Heart left ventricle (tissue), 16 donors: ENCODE measurements at regions not wholly inside any gene's neighbourhood (a gene's known extent, or its start where the extent isn't known, plus 50 kb on each side); places are given as distances from the start of the nearest gene placed in this dataset.
A peak's percentile ranks its signal among the peaks of the same experiment; 100 is the strongest.

Experiments
- ATAC-seq, 4 donors: fragments of 200-7000 bp; cut with Tn5 transposase; one replicate each; pipeline ENCODE4 v1.9.1; 2020 to 2022; ENCODE audit warnings: moderate library complexity in 4 of 4, mild to moderate bottlenecking in 3 of 4, moderate number of reproducible peaks in 1 of 4
- DNase-seq, 5 donors: peaks; one replicate each; pipeline ENCODE4 v3.0.0-alpha.2; 2020
- H3K27ac ChIP-seq, 12 donors: fragments of 200-600 bp; sonication (generic) in 4 of 12; one replicate each; pipeline versions ENCODE4 v1.5.0 to v1.8.0; 2016 to 2022; ENCODE audit warnings: mild to moderate bottlenecking in 2 of 12
- H3K27me3 ChIP-seq, 9 donors: fragments of 200-600 bp; sonication (generic) in 2 of 9; one replicate each; pipeline versions ENCODE4 v1.5.1 to v1.8.0; 2016 to 2022; ENCODE audit warnings: mild to moderate bottlenecking in 3 of 9
- H3K36me3 ChIP-seq, 9 donors: fragments of 200-600 bp; sonication (generic) in 2 of 9; one replicate each; pipeline versions ENCODE4 v1.5.0 to v1.8.0; 2018 to 2022; ENCODE audit warnings: mild to moderate bottlenecking in 2 of 9
- H3K4me1 ChIP-seq, 12 donors: fragments of 200-600 bp; sonication (generic) in 4 of 12; one replicate each; pipeline versions ENCODE4 v1.5.0 to v1.8.0; 2016 to 2022; ENCODE audit warnings: mild to moderate bottlenecking in 3 of 12
- H3K4me3 ChIP-seq, 12 donors: fragments of 200-600 bp; sonication (generic) in 4 of 12; one replicate each; pipeline versions ENCODE4 v1.5.0 to v1.8.0; 2017 to 2022; ENCODE audit warnings: mild to moderate bottlenecking in 9 of 12, moderate library complexity in 4 of 12
- H3K9me3 ChIP-seq, 12 donors: fragments of 200-600 bp; sonication (generic) in 4 of 12; one replicate each; pipeline versions ENCODE4 v1.5.0 to v1.8.0; 2016 to 2022; ENCODE audit warnings: mild to moderate bottlenecking in 1 of 12
- POLR2A ChIP-seq, 2 donors: fragments of 450-650 bp; IDR thresholded peaks; one replicate each; pipeline ENCODE4 v1.6.1; 2017; ENCODE audit warnings: antibody characterized with exemption in 2 of 2, mild to moderate bottlenecking in 2 of 2, moderate library complexity in 2 of 2
- WGBS, 4 donors: extraction: QIAGEN DNeasy Blood & Tissue Kit in 2 of 4; methylation state at CpG; one replicate each; pipeline versions ENCODE4 v1.1.5 to v1.1.7; 2013 to 2018; 5-methylcytosine and 5-hydroxymethylcytosine counted together
- intact Hi-C, 10 donors: fragments of 100-400 bp; cut with DNase I; formaldehyde crosslinking; loops; one replicate each; pipeline versions ENCODE4 v1.11.1 to v1.14.2; 2022
- TF ChIP-seq, protein P1 (sequence below), 12 donors: fragments of 200-600 bp; sonication (generic) in 4 of 12; IDR thresholded peaks; one replicate each; pipeline versions ENCODE4 v1.5.0 to v1.8.0; 2018 to 2022; ENCODE audit warnings: antibody characterized with exemption in 12 of 12, mild to moderate bottlenecking in 5 of 12
- donor health status: ischemic (EF 13 %, LVEDD 7.1; RV severe dilation, severe dysfunction).
- donor health status: healthy with polysubstance abuse.
- donor health status: DM: no; HTN: yes; CAD: no.
- donor health status: DM: no; HTN: no; CAD: no.
- donor health status: ischemic (EF 25% LVEDD 6.9; RV normal size, moderate dysfunction).
- donor health status: ischemic (EF 25% LVEDD 5.7; RV mildly dilated, moderate dysfunction).
- donor health status: healthy.
- donor health status: DM: yes; HTN: yes; CAD: no.
- donor health status: ischemic (EF 35%, LVEDD 5.7; RV mildly dilated, moderate dysfunction).
- donor health status: nonischemic (EF 11% LVEDD 7.7; RV severe dilation, severe dysfunction).
- donor health status: DM: yes; HTN: yes; CAD: no.
- donor health status: PGD.
- donor health status: ischemic (EF 29% LVEDD 5.4; RV normal size, mild dysfunction).
- donor health status: nonischemic (EF 23%, LVEDD 6.1; RV moderate dilation, normal function).

DNA sequence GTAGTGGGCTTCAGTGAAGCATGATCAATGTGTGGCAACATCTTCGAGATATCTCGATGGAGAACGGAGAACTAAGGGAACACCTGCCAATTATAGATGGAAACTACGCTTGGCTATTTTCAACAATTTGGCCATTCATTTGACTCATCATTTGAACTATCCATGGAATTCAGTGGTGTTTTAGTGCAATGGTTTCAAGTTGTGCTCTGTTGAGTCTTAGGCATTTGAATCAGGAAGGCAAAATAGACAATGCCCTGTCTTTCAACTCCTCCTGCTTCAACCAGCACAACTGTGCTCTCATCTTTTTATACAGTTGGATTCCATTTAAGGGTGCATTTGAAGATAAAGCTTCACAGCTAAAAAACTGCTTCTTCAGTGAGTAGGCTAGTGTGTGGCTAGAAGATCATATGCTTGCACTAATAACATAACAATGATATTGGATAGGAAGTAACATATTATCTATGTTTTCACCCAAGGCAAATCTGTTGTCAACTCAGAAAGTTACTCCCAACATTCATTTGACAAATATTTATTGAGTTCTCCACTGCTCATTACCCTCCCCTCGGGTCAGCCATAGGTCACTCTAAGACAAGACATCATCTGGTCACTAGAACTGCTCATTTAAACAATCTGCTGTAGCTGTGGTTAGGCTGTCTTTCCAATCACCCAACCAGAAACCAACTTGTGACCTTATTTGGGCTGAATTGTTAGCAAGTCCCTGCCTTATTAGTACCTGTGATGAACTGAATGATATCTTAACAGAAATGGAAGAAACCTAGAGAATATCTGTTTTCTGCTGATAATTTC lies 314.1 kb upstream of the SP4 start:
- Histone ChIP-seq H3K9me3 (no peaks in the 10 kb centered on the region), H3K4me3 (no peak overlapping the region), H3K27me3 (peaks cover 0 to 2% (median 0%) of the 10 kb centered on the region in 9 donors), H3K36me3 (no peaks in the 10 kb centered on the region), H3K27ac (no peak overlapping the region), H3K4me1 (peaks cover 0 to under 1% (median 0%) of the 10 kb centered on the region in 12 donors)
- ATAC-seq (no peak), DNase-seq (no peak)
- TF ChIP-seq POLR2A (IDR thresholded peaks at IDR 0.05) = no peak
- TF ChIP-seq, protein P1, sequence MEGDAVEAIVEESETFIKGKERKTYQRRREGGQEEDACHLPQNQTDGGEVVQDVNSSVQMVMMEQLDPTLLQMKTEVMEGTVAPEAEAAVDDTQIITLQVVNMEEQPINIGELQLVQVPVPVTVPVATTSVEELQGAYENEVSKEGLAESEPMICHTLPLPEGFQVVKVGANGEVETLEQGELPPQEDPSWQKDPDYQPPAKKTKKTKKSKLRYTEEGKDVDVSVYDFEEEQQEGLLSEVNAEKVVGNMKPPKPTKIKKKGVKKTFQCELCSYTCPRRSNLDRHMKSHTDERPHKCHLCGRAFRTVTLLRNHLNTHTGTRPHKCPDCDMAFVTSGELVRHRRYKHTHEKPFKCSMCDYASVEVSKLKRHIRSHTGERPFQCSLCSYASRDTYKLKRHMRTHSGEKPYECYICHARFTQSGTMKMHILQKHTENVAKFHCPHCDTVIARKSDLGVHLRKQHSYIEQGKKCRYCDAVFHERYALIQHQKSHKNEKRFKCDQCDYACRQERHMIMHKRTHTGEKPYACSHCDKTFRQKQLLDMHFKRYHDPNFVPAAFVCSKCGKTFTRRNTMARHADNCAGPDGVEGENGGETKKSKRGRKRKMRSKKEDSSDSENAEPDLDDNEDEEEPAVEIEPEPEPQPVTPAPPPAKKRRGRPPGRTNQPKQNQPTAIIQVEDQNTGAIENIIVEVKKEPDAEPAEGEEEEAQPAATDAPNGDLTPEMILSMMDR (IDR thresholded peaks at IDR 0.05) = no peak
- intact Hi-C loops = no loop called here
- WGBS, 4 donors = 84 to 90% (median 87%) methylated on average over 5 of the region's 5 CpGs

DNA sequence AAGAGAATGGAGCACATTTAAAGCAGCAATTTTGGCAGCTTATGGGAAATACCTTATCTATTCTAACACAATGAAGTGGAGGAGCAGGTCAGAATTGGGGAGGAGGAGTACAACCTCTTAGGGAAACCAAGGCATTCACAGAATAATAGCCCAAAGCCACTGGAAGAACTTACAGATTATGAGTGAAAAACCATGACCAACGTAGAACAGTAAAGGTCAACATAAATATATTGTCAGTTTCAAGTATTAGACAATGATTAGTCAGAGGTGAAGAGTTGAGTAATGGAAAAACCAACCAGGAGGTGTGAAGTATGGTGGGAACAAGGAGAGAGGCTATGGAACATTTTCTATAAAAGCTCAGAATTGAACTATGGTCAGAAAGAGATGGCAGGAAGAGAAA lies 304.3 kb upstream of the SP4 start:
- H3K27me3 ChIP-seq = no peaks in the 10 kb centered on the region
- no peaks in the 10 kb centered on the region for H3K36me3 ChIP-seq
- no peak for TF ChIP-seq POLR2A (IDR thresholded peaks at IDR 0.05)
- TF ChIP-seq, protein P1 (IDR thresholded peaks at IDR 0.05) = no peak
- no peak overlapping the region for H3K4me3 ChIP-seq
- DNase-seq (no peak), ATAC-seq (no peak)
- no peak overlapping the region for H3K27ac ChIP-seq
- intact Hi-C loops = no loop called here
- WGBS, 4 donors = 55 to 87% (median 64%) methylated on average over 1 of the region's 1 CpG
- no peaks in the 10 kb centered on the region for H3K4me1 ChIP-seq
- no peaks in the 10 kb centered on the region for H3K9me3 ChIP-seq

DNA sequence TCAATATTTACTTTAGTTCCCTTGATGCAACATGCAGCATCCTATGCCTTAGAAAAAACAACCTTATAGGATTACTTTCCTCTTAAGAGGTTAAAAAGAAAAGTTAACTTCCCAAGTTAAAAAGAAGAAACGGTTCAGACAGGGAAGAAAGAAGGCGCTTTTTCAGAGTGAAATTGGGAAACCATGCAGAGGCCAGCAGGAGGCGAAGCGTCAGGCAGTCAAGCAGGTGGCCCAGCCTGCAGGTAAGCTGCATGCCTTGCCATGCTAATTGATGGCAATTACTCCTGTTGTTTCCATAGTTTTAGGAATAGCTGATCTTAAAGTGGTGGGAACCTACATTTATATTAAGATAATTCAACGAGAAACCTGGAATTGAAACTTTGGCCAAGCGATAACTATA lies 302.6 kb upstream of the SP4 start:
- Histone ChIP-seq H3K9me3 (no peaks in the 10 kb centered on the region), H3K4me1 (no peaks in the 10 kb centered on the region), H3K27me3 (no peaks in the 10 kb centered on the region), H3K27ac (no peak overlapping the region), H3K4me3 (no peak overlapping the region), H3K36me3 (no peaks in the 10 kb centered on the region)
- TF ChIP-seq, protein P1 (IDR thresholded peaks at IDR 0.05) = no peak
- no peak for TF ChIP-seq POLR2A (IDR thresholded peaks at IDR 0.05)
- ATAC-seq (no peak), DNase-seq (no peak)
- intact Hi-C loops = no loop called here
- WGBS, 4 donors = 70 to 80% (median 75%) methylated on average over 6 of the region's 6 CpGs

DNA sequence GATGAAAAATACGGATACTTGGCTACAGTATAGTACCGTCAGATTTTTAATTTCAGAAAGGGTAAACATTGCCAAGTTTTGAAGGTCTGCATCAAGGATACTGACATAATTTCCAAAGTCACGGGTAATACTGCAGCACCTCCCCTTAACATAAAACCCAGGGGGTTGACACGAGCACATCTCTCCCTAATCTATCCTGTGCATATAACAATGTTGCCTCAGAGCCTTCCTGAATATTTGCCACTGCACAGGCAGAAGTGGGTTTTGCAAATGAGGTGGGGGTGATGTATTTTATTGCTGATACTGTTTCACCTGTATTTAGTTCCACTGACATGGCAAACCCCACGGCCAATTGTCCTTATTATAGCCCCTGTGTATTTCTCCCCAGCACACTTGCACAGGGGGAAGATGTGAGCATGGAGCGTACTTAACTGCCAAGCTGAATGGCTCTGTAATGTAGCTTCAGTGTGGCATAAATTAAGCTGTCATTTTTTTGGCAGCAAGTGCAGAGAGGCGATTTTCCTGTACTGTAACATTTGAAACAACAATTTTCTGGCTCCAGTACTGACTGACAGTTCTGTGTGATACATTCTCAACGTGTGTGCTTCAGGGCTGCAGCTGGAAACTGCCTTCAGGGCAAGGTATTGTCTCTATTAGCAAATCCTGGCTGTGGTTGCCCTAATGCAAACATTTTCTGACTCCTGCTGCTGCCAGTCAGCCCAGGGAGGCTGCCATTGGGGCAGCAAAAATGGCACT lies 299.6 kb upstream of the SP4 start:
- ATAC-seq (peak in 3 of 4 donors; percentile 51 to 84 (median 67)), DNase-seq (no peak)
- Histone ChIP-seq H3K27me3 (peaks cover 0 to 3% (median 0%) of the 10 kb centered on the region in 9 donors), H3K27ac (no peak overlapping the region), H3K9me3 (peaks cover 0 to 2% (median 0%) of the 10 kb centered on the region in 12 donors), H3K36me3 (no peaks in the 10 kb centered on the region), H3K4me3 (no peak overlapping the region), H3K4me1 (no peaks in the 10 kb centered on the region)
- TF ChIP-seq POLR2A (IDR thresholded peaks at IDR 0.05) = no peak
- TF ChIP-seq, protein P1 (IDR thresholded peaks at IDR 0.05) = no peak
- 25 to 30% (median 28%) methylated on average over 8 of the region's 8 CpGs for WGBS, 4 donors
- intact Hi-C loops = no loop called here
